Erythroblast (primary cell): ENCODE measurements at regions not wholly inside any gene's neighbourhood (a gene's known extent, or its start where the extent isn't known, plus 50 kb on each side); places are given as distances from the start of the nearest gene placed in this dataset.
"Not testable (repeated sequence)": the region's sequence is repeated elsewhere in the genome, so short reads cannot be mapped to it uniquely, and the experiment has no call there.

Source experiments
- GATA1 ChIP-seq: IDR thresholded peaks from 2 replicates; pipeline ENCODE4 v1.6.1; 2011; ENCODE audit warnings: low read depth, mild to moderate bottlenecking, control low read depth, low read length, moderate library complexity
- POLR2A ChIP-seq: IDR thresholded peaks from 2 replicates; pipeline ENCODE4 v1.6.1; 2011; ENCODE audit warnings: mild to moderate bottlenecking, low read length

DNA sequence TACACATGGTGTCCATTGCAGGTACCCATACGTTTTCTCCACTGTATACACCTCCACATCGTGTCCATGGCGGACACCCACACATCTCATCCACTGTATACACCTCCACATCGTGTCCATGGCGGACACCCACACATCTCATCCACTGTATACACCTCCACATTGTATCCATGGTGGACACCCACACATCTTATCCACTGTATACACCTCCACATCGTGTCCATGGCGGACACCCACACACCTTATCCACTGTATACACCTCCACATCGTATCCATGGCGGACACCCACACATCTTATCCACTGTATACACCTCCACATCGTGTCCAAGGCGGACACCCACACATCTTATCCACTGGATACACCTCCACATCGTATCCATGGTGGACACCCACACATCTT, 50.4 kb upstream of the TTC34 start:
- TF ChIP-seq POLR2A, GATA1: not testable (repeated sequence)
